GM21423 (cell line): ENCODE measurements at regions not wholly inside any gene's neighbourhood (a gene's known extent, or its start where the extent isn't known, plus 50 kb on each side); places are given as distances from the start of the nearest gene placed in this dataset.

Experiments
- ATAC-seq: cut with Tn5 transposase; IDR thresholded peaks from one replicate; pipeline ENCODE4 v1.9.1; 2021; ENCODE audit warnings: mild to moderate bottlenecking, moderate library complexity; ENCODE audit not compliant: unreplicated experiment

- no peak for ATAC-seq
Measured at GRCh38 chr4:110770353-110770752, 147.5 kb upstream of the PITX2 start.

DNA sequence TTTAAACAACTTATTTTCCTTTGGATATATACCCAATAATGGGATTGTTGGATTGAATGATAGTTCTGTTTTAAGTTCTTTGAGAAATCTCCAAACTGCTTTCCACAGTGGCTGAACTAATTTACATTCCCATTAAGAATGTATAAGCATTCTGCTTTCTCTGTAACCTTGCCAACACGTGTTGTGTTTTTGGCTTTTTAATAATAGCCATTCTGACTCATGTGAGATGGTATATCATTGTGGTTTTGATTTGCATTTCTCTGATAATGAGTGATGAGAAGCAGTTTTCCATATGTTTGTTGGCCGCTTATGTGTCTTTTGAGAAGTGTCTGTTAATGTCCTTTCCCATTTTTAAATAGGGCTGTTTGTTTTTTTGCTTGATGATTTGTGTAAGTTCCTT, 155.6 kb upstream of the PITX2 start:
- no peak for ATAC-seq

- no peak for ATAC-seq
Measured at GRCh38 chr4:110780538-110780937, 157.7 kb upstream of the PITX2 start.

DNA sequence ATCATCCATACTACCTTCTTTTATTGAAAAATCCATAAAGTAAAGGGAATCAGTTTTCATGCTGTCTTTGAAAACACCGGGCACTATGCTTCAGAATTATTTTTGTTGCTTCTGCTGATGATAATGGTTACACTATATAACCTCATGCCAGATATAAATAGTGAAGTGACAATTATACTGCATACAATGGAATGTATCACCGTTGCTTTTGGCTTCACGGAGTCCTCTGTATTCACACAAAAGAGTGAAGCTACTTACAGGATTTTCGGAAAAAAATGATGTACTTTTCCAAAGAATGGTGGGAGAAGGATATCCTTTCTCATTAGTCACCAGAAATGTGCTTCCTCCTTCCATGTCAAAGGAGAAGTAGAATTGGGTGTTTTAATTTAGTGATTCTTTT, 159.1 kb upstream of the PITX2 start:
- ATAC-seq: no peak

DNA sequence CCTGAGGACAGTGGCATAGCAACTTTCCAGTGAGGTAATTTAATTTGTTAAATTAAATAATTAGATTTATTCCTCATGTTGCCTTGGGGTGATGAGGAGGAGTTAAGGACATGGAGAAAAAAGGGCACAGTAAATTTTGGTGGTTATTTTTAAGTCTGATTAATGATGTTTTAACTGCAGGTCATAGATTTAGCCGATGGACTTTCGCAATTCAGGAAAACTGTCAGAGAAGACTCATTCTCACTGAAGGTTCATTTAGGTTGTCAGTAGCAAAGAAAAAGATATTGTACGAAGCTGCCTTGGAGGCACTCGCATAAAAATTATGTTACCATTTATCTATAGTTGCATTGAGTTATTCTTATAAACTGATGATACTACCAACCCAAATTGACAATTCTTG, 164.2 kb upstream of the PITX2 start:
- no peak for ATAC-seq

DNA sequence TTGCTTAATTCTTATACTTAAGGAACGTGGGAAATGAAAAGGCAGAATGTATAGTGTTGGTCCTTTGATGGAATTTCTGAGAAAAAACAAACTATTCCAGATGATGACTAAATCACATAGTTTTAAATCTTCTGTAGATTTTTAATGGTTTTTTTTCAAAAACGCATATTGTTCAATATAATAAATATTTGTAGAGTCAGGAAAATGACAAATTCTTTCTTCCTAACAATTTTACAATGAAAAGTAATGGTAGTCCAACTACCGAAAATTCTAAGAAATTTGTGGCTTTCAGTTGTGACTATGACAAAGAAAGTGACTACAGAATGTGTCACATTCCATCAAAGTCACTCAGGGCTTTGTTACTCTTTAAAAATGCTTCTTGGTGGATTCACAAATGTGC, 164.8 kb upstream of the PITX2 start:
- no peak for ATAC-seq

GRCh38 chr4:110788302-110788701, 165.4 kb upstream of the PITX2 start:
- no peak for ATAC-seq

- ATAC-seq: no peak
Measured at GRCh38 chr4:110792036-110792435, 169.2 kb upstream of the PITX2 start.

- no peak for ATAC-seq
Measured at GRCh38 chr4:110793381-110793801, 170.5 kb upstream of the PITX2 start.

DNA sequence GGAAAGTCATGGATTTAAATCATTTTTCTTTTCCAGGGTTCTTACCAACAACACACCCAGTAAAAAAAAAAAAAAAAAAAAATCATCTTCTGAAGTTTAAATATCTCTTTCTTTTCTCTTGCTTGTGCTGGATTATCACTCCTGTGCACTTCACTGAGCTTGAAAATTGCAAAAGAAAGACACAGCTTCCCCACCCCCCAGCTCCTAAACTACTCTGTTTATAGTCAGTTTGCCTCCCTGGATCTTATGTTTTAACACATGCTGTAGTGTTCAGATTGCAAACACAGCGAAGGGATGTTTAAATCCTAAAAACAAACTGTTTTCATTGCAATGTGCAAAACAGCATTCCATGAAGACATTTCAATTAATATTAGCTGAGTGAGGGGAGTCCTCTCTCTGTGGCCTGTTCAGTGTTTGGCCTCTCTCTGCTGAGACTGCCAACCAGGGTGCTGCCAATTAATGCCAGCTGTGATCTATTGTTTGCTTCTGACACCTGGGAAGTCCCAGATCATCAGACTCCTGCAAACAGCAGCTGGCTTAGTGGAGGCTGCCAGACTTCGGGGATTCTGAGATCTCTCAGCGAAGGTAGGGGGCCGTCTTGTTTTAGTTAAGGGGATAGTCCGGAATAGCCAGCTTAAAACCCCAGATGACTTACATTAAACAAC, 171.1 kb upstream of the PITX2 start:
- no peak for ATAC-seq

DNA sequence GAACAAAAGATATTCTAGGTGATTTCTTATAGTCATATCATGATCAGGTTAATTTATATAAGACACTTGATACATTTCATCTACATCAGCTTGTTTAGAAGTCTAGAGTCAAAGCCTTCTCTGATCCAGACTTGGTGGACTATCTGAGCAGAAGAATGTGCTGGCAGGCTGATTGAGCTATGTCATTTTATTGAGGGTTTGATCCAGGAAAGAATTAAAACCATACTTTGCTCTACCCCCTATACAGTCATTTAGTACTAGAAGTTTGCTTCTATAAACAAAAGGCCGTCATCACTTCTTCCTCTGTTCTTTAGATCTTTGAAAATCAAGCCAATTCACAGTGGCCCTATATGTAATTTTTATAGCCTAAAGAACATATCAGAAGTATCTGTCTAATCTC, 173.1 kb upstream of the PITX2 start:
- no peak for ATAC-seq

DNA sequence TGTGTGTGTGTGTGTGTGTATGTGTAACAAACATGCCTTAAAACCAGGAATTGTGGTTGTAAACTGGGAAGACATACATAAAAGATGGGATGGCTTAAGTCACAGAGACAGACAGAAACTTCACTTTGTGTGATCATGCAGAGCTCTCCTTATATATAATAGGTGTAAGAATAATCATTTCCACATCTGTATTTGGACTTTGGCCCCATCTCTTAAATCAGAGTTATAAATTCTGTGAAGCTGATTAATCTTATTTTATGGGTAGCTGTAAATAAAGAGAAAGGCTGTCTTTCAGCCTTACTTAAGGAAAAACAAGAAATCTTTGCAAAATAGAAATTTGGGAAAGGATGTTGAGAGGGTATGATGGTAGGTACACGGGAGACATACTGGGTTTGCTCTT, 174.6 kb upstream of the PITX2 start:
- no peak for ATAC-seq

DNA sequence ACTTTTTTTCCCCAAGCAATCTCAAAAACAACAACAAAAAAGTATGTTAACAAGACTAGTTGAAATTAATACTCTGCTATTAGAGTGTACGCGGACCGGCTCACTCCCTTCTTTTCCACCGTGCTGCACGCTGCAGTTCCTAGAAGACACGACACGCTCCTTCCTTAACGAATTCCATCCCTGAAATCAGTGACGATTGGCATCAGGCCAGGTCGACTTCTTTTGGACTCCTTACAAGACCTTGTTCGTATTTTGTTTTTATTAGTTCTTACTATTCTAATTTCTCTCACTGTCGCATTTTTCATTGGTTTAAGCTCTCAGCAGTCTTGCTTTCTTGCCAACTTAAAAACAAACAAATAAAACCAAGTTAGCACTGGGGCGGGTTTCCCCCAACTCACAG, 175.8 kb upstream of the PITX2 start:
- no peak for ATAC-seq

DNA sequence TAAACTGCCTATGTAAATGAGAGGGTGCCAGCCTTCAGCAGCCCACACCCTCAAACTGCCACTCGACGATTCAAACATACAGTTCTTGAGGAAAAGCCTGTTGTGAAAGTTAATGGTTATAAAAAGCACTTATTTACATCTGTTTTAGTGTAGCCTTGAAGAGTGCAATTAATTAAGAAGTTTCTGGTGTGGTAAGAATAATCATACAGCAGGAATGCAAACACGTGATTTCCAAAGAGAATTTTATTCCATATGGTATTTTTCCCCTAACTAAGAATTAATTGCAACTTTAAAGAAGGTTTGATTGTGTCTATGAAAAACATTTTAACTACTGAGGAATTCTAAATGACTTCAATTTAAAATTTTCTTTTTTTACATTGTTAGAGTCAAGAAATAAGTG, 176.3 kb upstream of the PITX2 start:
- no peak for ATAC-seq

- ATAC-seq: no peak
Measured at GRCh38 chr4:110801591-110801990, 178.7 kb upstream of the PITX2 start.

GRCh38 chr4:110808351-110808878, 185.5 kb upstream of the PITX2 start:
- ATAC-seq: peak; percentile 95

DNA sequence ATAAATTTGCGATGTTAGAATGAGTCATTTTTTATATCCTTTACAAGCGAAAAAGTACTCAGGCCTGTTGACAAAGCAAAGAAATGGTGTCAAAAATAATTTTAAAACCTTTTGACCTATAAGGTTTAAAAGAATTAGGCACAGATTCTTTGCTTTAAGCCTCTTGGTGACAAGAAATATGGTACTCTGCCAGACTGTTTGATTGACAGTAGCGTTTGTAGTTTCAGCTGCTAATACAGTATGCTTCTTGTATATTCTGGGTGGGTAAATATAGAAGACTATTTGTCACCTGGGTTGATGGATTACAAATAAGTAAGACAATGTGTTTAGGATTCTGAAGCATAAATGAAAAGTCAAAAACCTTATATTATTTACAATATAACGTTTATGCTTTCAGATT, 193.1 kb upstream of the PITX2 start:
- ATAC-seq: no peak

DNA sequence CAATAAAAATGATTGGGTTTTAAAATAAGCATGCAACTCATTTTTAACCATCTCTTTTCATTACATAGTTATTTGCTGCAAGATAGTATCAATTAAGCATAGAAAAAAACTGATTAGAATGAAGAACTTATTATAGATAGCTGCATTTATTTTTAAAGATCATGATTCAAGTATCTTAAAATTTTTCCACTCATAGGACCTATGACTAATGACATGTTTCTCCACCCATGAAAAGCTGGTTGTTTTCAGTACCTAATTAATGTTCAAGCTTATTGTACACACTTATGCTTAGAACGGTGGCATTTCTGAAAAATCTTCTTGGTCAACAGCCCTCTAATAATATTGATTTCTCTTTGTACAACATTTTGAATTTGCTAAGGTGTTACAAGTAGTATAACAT, 193.5 kb upstream of the PITX2 start:
- no peak for ATAC-seq

GRCh38 chr4:110821186-110821585, 198.3 kb upstream of the PITX2 start:
- no peak for ATAC-seq

- ATAC-seq: peak; percentile 60
Measured at GRCh38 chr4:110823251-110823650, 200.4 kb upstream of the PITX2 start.

- no peak for ATAC-seq
Measured at GRCh38 chr4:110824344-110824743, 201.5 kb upstream of the PITX2 start.

DNA sequence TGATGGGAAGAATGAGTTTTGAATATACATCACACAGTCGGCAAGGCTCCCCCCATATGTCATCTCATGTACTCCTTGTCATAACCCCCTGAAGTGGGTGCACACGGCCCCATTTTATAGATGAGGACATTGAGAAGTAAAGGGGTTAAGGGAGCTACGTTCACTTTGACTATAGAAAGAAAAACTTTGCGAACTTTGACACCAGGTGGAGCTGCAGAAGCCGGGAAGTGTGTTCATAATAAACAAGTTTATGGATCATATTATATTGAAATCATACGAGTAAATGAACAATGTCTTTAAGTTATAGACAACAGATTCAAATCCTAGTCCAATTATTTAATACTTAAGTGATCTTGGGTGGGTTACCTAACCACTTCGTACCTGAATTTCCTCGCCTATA, 203.8 kb upstream of the PITX2 start:
- no peak for ATAC-seq

GRCh38 chr4:110830461-110830860, 207.6 kb upstream of the PITX2 start:
- ATAC-seq: no peak
